Colonic mucosa (tissue), 4 donors: ENCODE measurements at regions not wholly inside any gene's neighbourhood (a gene's known extent, or its start where the extent isn't known, plus 50 kb on each side); places are given as distances from the start of the nearest gene placed in this dataset.

ENCODE experiments used
- DNase-seq: peaks from one replicate; pipeline ENCODE4 v3.0.0-alpha.2; 2020
- H3K27ac ChIP-seq: fragments of 200-600 bp; one replicate; pipeline ENCODE4 v1.8.0; 2021
- H3K27me3 ChIP-seq: fragments of 200-600 bp; one replicate; pipeline ENCODE4 v1.8.0; 2021
- H3K36me3 ChIP-seq: fragments of 200-600 bp; one replicate; pipeline ENCODE4 v1.8.0; 2021
- H3K4me1 ChIP-seq: fragments of 200-600 bp; one replicate; pipeline ENCODE4 v1.8.0; 2021; ENCODE audit warnings: mild to moderate bottlenecking
- H3K4me3 ChIP-seq: fragments of 200-600 bp; one replicate; pipeline ENCODE4 v1.8.0; 2021
- H3K9ac ChIP-seq, 2 donors: one replicate each; pipeline ENCODE4 v1.7.0; 2013; ENCODE audit warnings: control low read depth in 2 of 2, low read depth in 2 of 2, low read length in 2 of 2
- H3K9me3 ChIP-seq: fragments of 200-600 bp; one replicate; pipeline ENCODE4 v1.8.0; 2021
- CTCF ChIP-seq: fragments of 200-600 bp; IDR thresholded peaks from one replicate; pipeline ENCODE4 v1.8.0; 2022; ENCODE audit warnings: antibody characterized with exemption, mild to moderate bottlenecking
- intact Hi-C: fragments of 100-400 bp; cut with DNase I; formaldehyde crosslinking; loops from one replicate; pipeline ENCODE4 v1.14.1; 2022
- donor health status: healthy.
- donor health status: DM: no; HTN: no; CAD: no.
- donor health status: DM: no; HTN: no; CAD: no.

- no peak overlapping the region for H3K9ac ChIP-seq
- no peak overlapping the region for H3K27ac ChIP-seq
- intact Hi-C loops: no loop called here
- no peaks in the 10 kb centered on the region for H3K36me3 ChIP-seq
- no peaks in the 10 kb centered on the region for H3K4me1 ChIP-seq
- no peak for TF ChIP-seq CTCF
- no peaks in the 10 kb centered on the region for H3K27me3 ChIP-seq
- H3K4me3 ChIP-seq: no peak overlapping the region
- DNase-seq: no peak
- no peaks in the 10 kb centered on the region for H3K9me3 ChIP-seq
Measured at GRCh38 chr2:7887441-7887840, 794.4 kb upstream of the ID2 start.

GRCh38 chr2:7888876-7889275 lies 793.0 kb upstream of the ID2 start:
- no peak for TF ChIP-seq CTCF
- no peak overlapping the region for H3K4me3 ChIP-seq
- no peak for DNase-seq
- H3K36me3 ChIP-seq: no peaks in the 10 kb centered on the region
- H3K27ac ChIP-seq: no peak overlapping the region
- H3K27me3 ChIP-seq: no peaks in the 10 kb centered on the region
- no peak overlapping the region for H3K9ac ChIP-seq
- no peaks in the 10 kb centered on the region for H3K4me1 ChIP-seq
- H3K9me3 ChIP-seq: no peaks in the 10 kb centered on the region
- intact Hi-C loops: no loop called here

- intact Hi-C loops: no loop called here
- no peak for DNase-seq
- H3K9ac ChIP-seq: no peak overlapping the region
- H3K9me3 ChIP-seq: no peaks in the 10 kb centered on the region
- no peaks in the 10 kb centered on the region for H3K27me3 ChIP-seq
- no peak overlapping the region for H3K4me3 ChIP-seq
- TF ChIP-seq CTCF: no peak
- no peaks in the 10 kb centered on the region for H3K36me3 ChIP-seq
- H3K27ac ChIP-seq: no peak overlapping the region
- no peaks in the 10 kb centered on the region for H3K4me1 ChIP-seq
Measured at GRCh38 chr2:7891312-7891711, 790.5 kb upstream of the ID2 start.

- no peak overlapping the region for H3K27ac ChIP-seq
Measured at GRCh38 chr2:7895289-7895688, 786.6 kb upstream of the ID2 start.

GRCh38 chr2:7896940-7897487 lies 784.8 kb upstream of the ID2 start:
- Histone ChIP-seq H3K27ac (no peak overlapping the region), H3K9me3 (no peaks in the 10 kb centered on the region), H3K36me3 (no peaks in the 10 kb centered on the region), H3K9ac (no peak overlapping the region), H3K27me3 (no peaks in the 10 kb centered on the region), H3K4me3 (no peak overlapping the region), H3K4me1 (no peaks in the 10 kb centered on the region)
- no peak for DNase-seq
- intact Hi-C loops: no loop called here
- no peak for TF ChIP-seq CTCF

More at GRCh38 chr2:7895289-7895688, 786.6 kb upstream of the ID2 start:
- H3K4me1 ChIP-seq: no peaks in the 10 kb centered on the region
- H3K9ac ChIP-seq: no peak overlapping the region
- no peak for TF ChIP-seq CTCF
- H3K27me3 ChIP-seq: no peaks in the 10 kb centered on the region
- DNase-seq: no peak
- H3K9me3 ChIP-seq: no peaks in the 10 kb centered on the region
- no peaks in the 10 kb centered on the region for H3K36me3 ChIP-seq
- intact Hi-C loops: no loop called here
- H3K4me3 ChIP-seq: no peak overlapping the region
